ENCODE measurements at regions not wholly inside any gene's neighbourhood (a gene's known extent, or its start where the extent isn't known, plus 50 kb on each side); places are given as distances from the start of the nearest gene placed in this dataset.

DNA sequence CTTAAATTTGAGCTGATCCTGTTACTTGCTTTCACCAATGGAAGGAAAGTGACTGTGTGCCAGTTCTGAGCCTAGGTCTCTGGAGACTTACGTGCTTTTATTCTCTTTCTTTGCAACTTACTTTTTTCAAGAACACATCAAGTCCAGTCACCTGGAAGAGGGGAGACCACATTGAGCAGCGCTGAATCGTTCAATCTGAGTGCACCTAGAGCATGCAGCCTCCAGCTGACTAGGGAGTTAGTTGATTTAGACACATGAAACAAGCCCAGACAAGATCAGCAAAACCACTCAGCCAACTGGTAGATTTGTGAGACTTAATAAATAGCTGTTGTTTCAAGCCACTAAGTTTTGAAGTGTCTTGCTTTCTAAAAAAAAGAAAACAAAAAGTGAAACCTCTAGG is 1014.8 kb upstream of the FBXO33 start:
- TF ChIP-seq, protein P1, sequence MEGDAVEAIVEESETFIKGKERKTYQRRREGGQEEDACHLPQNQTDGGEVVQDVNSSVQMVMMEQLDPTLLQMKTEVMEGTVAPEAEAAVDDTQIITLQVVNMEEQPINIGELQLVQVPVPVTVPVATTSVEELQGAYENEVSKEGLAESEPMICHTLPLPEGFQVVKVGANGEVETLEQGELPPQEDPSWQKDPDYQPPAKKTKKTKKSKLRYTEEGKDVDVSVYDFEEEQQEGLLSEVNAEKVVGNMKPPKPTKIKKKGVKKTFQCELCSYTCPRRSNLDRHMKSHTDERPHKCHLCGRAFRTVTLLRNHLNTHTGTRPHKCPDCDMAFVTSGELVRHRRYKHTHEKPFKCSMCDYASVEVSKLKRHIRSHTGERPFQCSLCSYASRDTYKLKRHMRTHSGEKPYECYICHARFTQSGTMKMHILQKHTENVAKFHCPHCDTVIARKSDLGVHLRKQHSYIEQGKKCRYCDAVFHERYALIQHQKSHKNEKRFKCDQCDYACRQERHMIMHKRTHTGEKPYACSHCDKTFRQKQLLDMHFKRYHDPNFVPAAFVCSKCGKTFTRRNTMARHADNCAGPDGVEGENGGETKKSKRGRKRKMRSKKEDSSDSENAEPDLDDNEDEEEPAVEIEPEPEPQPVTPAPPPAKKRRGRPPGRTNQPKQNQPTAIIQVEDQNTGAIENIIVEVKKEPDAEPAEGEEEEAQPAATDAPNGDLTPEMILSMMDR (IDR thresholded peaks at IDR 0.05): no peak
- Histone ChIP-seq H3K36me3 (ENCODE audit: low read depth) (no peaks in the 10 kb centered on the region), H3K4me3 (no peak overlapping the region), H3K4me1 (ENCODE audit: low read depth) (no peaks in the 10 kb centered on the region), H3K9me3 (peaks cover 12% of the 10 kb centered on the region)
- intact Hi-C loops (cut with DNase I, micrococcal nuclease): no loop called here
- ATAC-seq (no peak), DNase-seq (no peak)

DNA sequence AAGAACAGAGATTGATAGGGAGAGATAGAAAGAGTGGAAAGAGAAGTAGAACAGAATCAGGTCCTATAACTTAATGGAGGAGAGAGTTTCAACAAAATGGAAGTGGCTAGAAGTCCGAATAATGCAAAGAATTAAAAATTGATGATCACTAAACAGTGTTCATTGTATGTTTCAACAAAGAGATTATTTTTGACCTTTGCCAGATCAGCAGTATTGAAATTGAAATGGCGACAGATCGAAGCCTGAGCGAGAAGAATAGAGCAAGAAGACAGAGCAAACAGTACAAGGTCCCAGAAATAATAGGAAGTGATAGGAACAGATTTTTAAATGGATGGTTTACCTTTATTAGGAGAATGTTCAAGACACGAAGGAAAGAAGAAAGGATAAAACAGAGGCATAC is 1012.8 kb upstream of the FBXO33 start:
- intact Hi-C loops (cut with DNase I, micrococcal nuclease): no loop called here
- Histone ChIP-seq H3K9me3 (peaks cover 24% of the 10 kb centered on the region), H3K4me3 (no peak overlapping the region), H3K36me3 (ENCODE audit: low read depth) (no peaks in the 10 kb centered on the region), H3K4me1 (ENCODE audit: low read depth) (no peaks in the 10 kb centered on the region)
- no peak for DNase-seq
- TF ChIP-seq, protein P1 (IDR thresholded peaks at IDR 0.05): no peak
- ATAC-seq: no peak

DNA sequence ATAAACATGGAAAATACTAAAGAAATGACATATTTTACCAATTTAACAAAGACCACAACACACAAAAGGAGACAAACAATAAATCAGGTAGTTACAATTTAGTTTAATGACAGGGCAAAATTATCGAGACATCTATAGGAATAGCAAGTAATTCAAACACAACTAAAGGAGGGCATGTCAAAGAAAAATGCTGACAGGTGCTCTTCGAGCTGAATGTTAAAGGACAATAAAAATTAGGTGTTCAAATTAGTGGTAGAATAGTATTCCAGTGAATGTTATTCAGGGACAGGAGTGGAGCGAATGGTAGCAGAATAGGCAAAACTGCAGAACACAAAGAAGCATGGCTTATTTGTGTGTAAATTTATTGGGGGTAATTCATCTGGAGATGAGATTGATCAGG is 1004.3 kb upstream of the FBXO33 start:
- H3K4me3 ChIP-seq: no peak overlapping the region
- TF ChIP-seq, protein P1 (IDR thresholded peaks at IDR 0.05): no peak
- peaks cover 17% of the 10 kb centered on the region for H3K9me3 ChIP-seq
- ATAC-seq: no peak
- no peaks in the 10 kb centered on the region for H3K4me1 ChIP-seq (ENCODE audit: low read depth)
- H3K36me3 ChIP-seq (ENCODE audit: low read depth): no peaks in the 10 kb centered on the region
- no peak for DNase-seq
- intact Hi-C loops (cut with DNase I, micrococcal nuclease): no loop called here

DNA sequence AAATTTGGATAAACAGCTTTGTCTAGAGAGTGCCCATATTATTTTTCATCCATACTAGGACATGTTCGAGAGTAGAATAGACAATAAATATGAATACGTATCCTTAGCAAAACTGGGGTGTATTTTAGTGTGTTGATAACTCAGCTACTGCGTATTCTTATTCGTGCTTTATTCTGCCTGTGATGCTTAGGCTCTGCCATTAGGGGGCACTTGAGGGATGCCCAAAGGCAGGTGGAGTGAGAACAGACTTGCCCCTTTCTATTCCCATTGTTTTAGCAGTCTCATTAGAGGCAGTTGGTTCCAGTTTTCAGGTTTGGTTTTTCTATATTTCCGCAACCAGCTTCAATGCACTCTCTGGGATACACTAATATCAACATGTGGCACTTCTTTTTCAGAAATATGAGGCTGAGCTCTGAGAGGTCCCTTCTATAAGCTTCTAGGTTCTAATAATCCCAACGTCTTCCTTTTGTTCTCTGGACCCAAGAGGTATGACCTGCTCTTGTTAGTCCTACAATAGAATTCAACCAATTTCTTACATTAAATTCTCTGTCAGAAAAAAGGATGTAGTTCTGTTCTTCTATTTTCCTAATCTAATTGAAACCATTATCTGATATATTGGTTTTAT is 985.7 kb upstream of the FBXO33 start:
- no peak for DNase-seq
- no peak for ATAC-seq
- Histone ChIP-seq H3K36me3 (ENCODE audit: low read depth) (no peaks in the 10 kb centered on the region), H3K9me3 (peaks cover 19% of the 10 kb centered on the region), H3K4me3 (no peak overlapping the region), H3K4me1 (ENCODE audit: low read depth) (no peaks in the 10 kb centered on the region)
- intact Hi-C loops (cut with DNase I, micrococcal nuclease): no loop called here
- TF ChIP-seq, protein P1 (IDR thresholded peaks at IDR 0.05): no peak

DNA sequence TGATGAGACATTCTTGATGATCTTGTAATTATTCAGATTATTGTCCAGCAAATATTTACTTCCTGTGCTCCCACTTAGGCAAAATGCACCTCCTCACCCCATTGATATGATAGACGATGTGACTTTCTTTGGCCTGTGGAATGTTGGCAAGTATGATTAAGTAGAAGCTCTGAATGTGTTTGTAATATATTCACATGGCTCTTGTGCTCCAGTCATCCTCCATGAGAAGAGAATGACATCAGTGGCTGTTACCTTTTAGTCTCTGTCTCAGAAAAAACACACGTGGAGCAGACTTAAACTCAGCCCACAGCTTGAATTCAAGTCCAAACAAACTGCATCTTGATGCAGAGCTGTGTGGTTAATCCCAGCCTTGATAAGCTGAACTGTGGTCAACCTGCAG is 984.3 kb upstream of the FBXO33 start:
- Histone ChIP-seq H3K9me3 (peaks cover 19% of the 10 kb centered on the region), H3K4me1 (ENCODE audit: low read depth) (no peaks in the 10 kb centered on the region), H3K4me3 (no peak overlapping the region), H3K36me3 (ENCODE audit: low read depth) (no peaks in the 10 kb centered on the region)
- ATAC-seq (no peak), DNase-seq (no peak)
- intact Hi-C loops (cut with DNase I, micrococcal nuclease): no loop called here
- TF ChIP-seq, protein P1 (IDR thresholded peaks at IDR 0.05): no peak

DNA sequence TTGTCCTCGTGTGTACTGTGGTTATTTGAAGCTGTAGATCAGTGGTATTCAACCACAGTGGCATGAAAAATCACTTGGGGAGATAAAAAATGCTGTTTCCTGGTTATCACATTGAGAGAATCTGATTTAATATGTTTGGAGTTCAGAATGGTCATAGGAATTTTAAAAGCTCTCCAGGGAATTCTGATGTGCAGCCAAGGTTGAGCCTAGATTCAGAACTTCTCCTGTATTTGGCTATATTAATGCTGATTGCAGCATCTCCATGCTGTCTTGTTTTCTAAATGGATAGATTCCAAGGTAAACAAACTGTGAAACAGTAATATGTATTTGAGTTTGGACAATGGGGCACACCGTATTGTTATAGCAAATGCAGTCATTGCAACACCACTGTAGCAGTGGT is 982.2 kb upstream of the FBXO33 start:
- no peaks in the 10 kb centered on the region for H3K36me3 ChIP-seq (ENCODE audit: low read depth)
- no peak for DNase-seq
- intact Hi-C loops (cut with DNase I, micrococcal nuclease): no loop called here
- H3K9me3 ChIP-seq: peaks cover 19% of the 10 kb centered on the region
- H3K4me1 ChIP-seq (ENCODE audit: low read depth): no peaks in the 10 kb centered on the region
- H3K4me3 ChIP-seq: no peak overlapping the region
- ATAC-seq: no peak
- TF ChIP-seq, protein P1 (IDR thresholded peaks at IDR 0.05): no peak
